ENCODE measurements at regions not wholly inside any gene's neighbourhood (a gene's known extent, or its start where the extent isn't known, plus 50 kb on each side); places are given as distances from the start of the nearest gene placed in this dataset.
A peak's percentile ranks its signal among the peaks of the same experiment; 100 is the strongest.

- Mint-ChIP-seq H3K4me1 (ENCODE audit: low read depth) (no peaks in the 10 kb centered on the region), H3K36me3 (ENCODE audit: insufficient read depth) (no peaks in the 10 kb centered on the region), H3K27me3 (ENCODE audit: low read depth) (no peaks in the 10 kb centered on the region), H3K4me3 (no peak overlapping the region), H3K9me3 (peaks cover 6% of the 10 kb centered on the region)
- DNase-seq: no peak
- ATAC-seq: no peak
These were observed 226.1 kb downstream of the GLRX3 start for GRCh38 chr10:130362308-130362761.

GRCh38 chr10:130363051-130363450 lies 226.9 kb downstream of the GLRX3 start:
- no peak overlapping the region for H3K4me3 Mint-ChIP-seq
- ATAC-seq (no peak), DNase-seq (no peak)
- H3K36me3 Mint-ChIP-seq (ENCODE audit: insufficient read depth): no peaks in the 10 kb centered on the region
- H3K27me3 Mint-ChIP-seq (ENCODE audit: low read depth): no peaks in the 10 kb centered on the region
- H3K4me1 Mint-ChIP-seq (ENCODE audit: low read depth): no peaks in the 10 kb centered on the region
- peaks cover 6% of the 10 kb centered on the region for H3K9me3 Mint-ChIP-seq

- Mint-ChIP-seq H3K4me1 (ENCODE audit: low read depth) (no peaks in the 10 kb centered on the region), H3K9me3 (peaks cover 6% of the 10 kb centered on the region), H3K4me3 (no peak overlapping the region), H3K36me3 (ENCODE audit: insufficient read depth) (no peaks in the 10 kb centered on the region), H3K27me3 (ENCODE audit: low read depth) (no peaks in the 10 kb centered on the region)
- ATAC-seq (no peak), DNase-seq (no peak)
These were observed 227.8 kb downstream of the GLRX3 start for GRCh38 chr10:130363899-130364445.

GRCh38 chr10:130364631-130365411 lies 228.6 kb downstream of the GLRX3 start:
- Mint-ChIP-seq H3K9me3 (peaks cover 6% of the 10 kb centered on the region), H3K4me3 (no peak overlapping the region), H3K27me3 (ENCODE audit: low read depth) (peaks cover 2% of the 10 kb centered on the region), H3K4me1 (ENCODE audit: low read depth) (no peaks in the 10 kb centered on the region), H3K36me3 (ENCODE audit: insufficient read depth) (no peaks in the 10 kb centered on the region)
- ATAC-seq (no peak), DNase-seq (no peak)

GRCh38 chr10:130368761-130369560 lies 232.8 kb downstream of the GLRX3 start:
- H3K4me3 Mint-ChIP-seq: no peak overlapping the region
- H3K4me1 Mint-ChIP-seq (ENCODE audit: low read depth): no peaks in the 10 kb centered on the region
- peaks cover 6% of the 10 kb centered on the region for H3K9me3 Mint-ChIP-seq
- H3K36me3 Mint-ChIP-seq (ENCODE audit: insufficient read depth): no peaks in the 10 kb centered on the region
- ATAC-seq: no peak
- H3K27me3 Mint-ChIP-seq (ENCODE audit: low read depth): peaks cover 2% of the 10 kb centered on the region
- no peak for DNase-seq

GRCh38 chr10:130369645-130370381 lies 233.6 kb downstream of the GLRX3 start:
- Mint-ChIP-seq H3K4me1 (ENCODE audit: low read depth) (no peaks in the 10 kb centered on the region), H3K4me3 (no peak overlapping the region), H3K9me3 (peaks cover 3% of the 10 kb centered on the region), H3K36me3 (ENCODE audit: insufficient read depth) (no peaks in the 10 kb centered on the region), H3K27me3 (ENCODE audit: low read depth) (peaks cover 2% of the 10 kb centered on the region)
- ATAC-seq (no peak), DNase-seq (no peak)

- no peak overlapping the region for H3K4me3 Mint-ChIP-seq
- DNase-seq: no peak
- no peak for ATAC-seq
- H3K36me3 Mint-ChIP-seq (ENCODE audit: insufficient read depth): no peaks in the 10 kb centered on the region
- H3K4me1 Mint-ChIP-seq (ENCODE audit: low read depth): no peaks in the 10 kb centered on the region
- peaks cover 3% of the 10 kb centered on the region for H3K9me3 Mint-ChIP-seq
- H3K27me3 Mint-ChIP-seq (ENCODE audit: low read depth): peaks cover 2% of the 10 kb centered on the region
These were observed 234.5 kb downstream of the GLRX3 start for GRCh38 chr10:130370721-130371120.

- Mint-ChIP-seq H3K27me3 (ENCODE audit: low read depth) (peaks cover 2% of the 10 kb centered on the region), H3K4me3 (no peak overlapping the region), H3K9me3 (no peaks in the 10 kb centered on the region), H3K36me3 (ENCODE audit: insufficient read depth) (no peaks in the 10 kb centered on the region), H3K4me1 (ENCODE audit: low read depth) (no peaks in the 10 kb centered on the region)
- ATAC-seq (no peak), DNase-seq (no peak)
These were observed 235.0 kb downstream of the GLRX3 start for GRCh38 chr10:130371156-130371555.

GRCh38 chr10:130371666-130372065 lies 235.5 kb downstream of the GLRX3 start:
- Mint-ChIP-seq H3K27me3 (ENCODE audit: low read depth) (peaks cover 2% of the 10 kb centered on the region), H3K9me3 (no peaks in the 10 kb centered on the region), H3K4me3 (no peak overlapping the region), H3K4me1 (ENCODE audit: low read depth) (no peaks in the 10 kb centered on the region), H3K36me3 (ENCODE audit: insufficient read depth) (no peaks in the 10 kb centered on the region)
- DNase-seq: no peak
- no peak for ATAC-seq

GRCh38 chr10:130372222-130372621 lies 236.0 kb downstream of the GLRX3 start:
- ATAC-seq: no peak
- no peaks in the 10 kb centered on the region for H3K4me1 Mint-ChIP-seq (ENCODE audit: low read depth)
- H3K36me3 Mint-ChIP-seq (ENCODE audit: insufficient read depth): no peaks in the 10 kb centered on the region
- no peaks in the 10 kb centered on the region for H3K9me3 Mint-ChIP-seq
- no peak for DNase-seq
- peaks cover 2% of the 10 kb centered on the region for H3K27me3 Mint-ChIP-seq (ENCODE audit: low read depth)
- no peak overlapping the region for H3K4me3 Mint-ChIP-seq

- DNase-seq: no peak
- H3K4me3 Mint-ChIP-seq: no peak overlapping the region
- ATAC-seq: no peak
- H3K9me3 Mint-ChIP-seq: no peaks in the 10 kb centered on the region
- H3K27me3 Mint-ChIP-seq (ENCODE audit: low read depth): peaks cover 2% of the 10 kb centered on the region
- no peaks in the 10 kb centered on the region for H3K4me1 Mint-ChIP-seq (ENCODE audit: low read depth)
- no peaks in the 10 kb centered on the region for H3K36me3 Mint-ChIP-seq (ENCODE audit: insufficient read depth)
These were observed 236.7 kb downstream of the GLRX3 start for GRCh38 chr10:130372866-130373265.

GRCh38 chr10:130377986-130378540 lies 241.9 kb downstream of the GLRX3 start:
- DNase-seq: no peak
- Mint-ChIP-seq H3K4me3 (no peak overlapping the region), H3K36me3 (ENCODE audit: insufficient read depth) (no peaks in the 10 kb centered on the region), H3K27me3 (ENCODE audit: low read depth) (peaks cover 2% of the 10 kb centered on the region), H3K9me3 (no peaks in the 10 kb centered on the region), H3K4me1 (ENCODE audit: low read depth) (no peaks in the 10 kb centered on the region)
- no peak for ATAC-seq

- no peaks in the 10 kb centered on the region for H3K36me3 Mint-ChIP-seq (ENCODE audit: insufficient read depth)
- H3K4me3 Mint-ChIP-seq: no peak overlapping the region
- no peak for DNase-seq
- peaks cover 2% of the 10 kb centered on the region for H3K27me3 Mint-ChIP-seq (ENCODE audit: low read depth)
- H3K4me1 Mint-ChIP-seq (ENCODE audit: low read depth): no peaks in the 10 kb centered on the region
- ATAC-seq: peak in 1 of 2 donors; percentile 27
- H3K9me3 Mint-ChIP-seq: no peaks in the 10 kb centered on the region
These were observed 242.6 kb downstream of the GLRX3 start for GRCh38 chr10:130378556-130379400.

All from activated T-cell treated with anti-CD3 and anti-CD28 coated beads, Interleukin-2, amount 50 U/mL, for 4 hours (primary cell).